ENCODE measurements at regions not wholly inside any gene's neighbourhood (a gene's known extent, or its start where the extent isn't known, plus 50 kb on each side); places are given as distances from the start of the nearest gene placed in this dataset.

GRCh38 chr20:51941503-51941902, 139.2 kb upstream of the SALL4 start (continued):
- no peak for TF ChIP-seq SRF (IDR thresholded peaks at IDR 0.05; ENCODE audit: low read depth, low read length)
- no peak for TF ChIP-seq E2F6 (IDR thresholded peaks at IDR 0.05)
- TF ChIP-seq FOSL1 (IDR thresholded peaks at IDR 0.05; ENCODE audit: insufficient read depth, low read depth, low read length): no peak
- TF ChIP-seq HDAC6 (IDR thresholded peaks at IDR 0.05; ENCODE audit: low read depth, low read length): no peak
- TF ChIP-seq CBX5 (IDR thresholded peaks at IDR 0.05; ENCODE audit: low read depth, low read length): no peak
- no peak for TF ChIP-seq CHD1 (IDR thresholded peaks at IDR 0.05; ENCODE audit: low read depth, low read length)
- TF ChIP-seq NRF1 (IDR thresholded peaks at IDR 0.05; ENCODE audit: low read depth, low read length): no peak
- TF ChIP-seq POLR2AphosphoS5 (IDR thresholded peaks at IDR 0.05; ENCODE audit: low read depth, low read length): no peak
- no peak for TF ChIP-seq CHD2 (IDR thresholded peaks at IDR 0.05; ENCODE audit: low read length)

Measured in H1 (cell line).